ENCODE measurements at regions not wholly inside any gene's neighbourhood (a gene's known extent, or its start where the extent isn't known, plus 50 kb on each side); places are given as distances from the start of the nearest gene placed in this dataset.

DNA sequence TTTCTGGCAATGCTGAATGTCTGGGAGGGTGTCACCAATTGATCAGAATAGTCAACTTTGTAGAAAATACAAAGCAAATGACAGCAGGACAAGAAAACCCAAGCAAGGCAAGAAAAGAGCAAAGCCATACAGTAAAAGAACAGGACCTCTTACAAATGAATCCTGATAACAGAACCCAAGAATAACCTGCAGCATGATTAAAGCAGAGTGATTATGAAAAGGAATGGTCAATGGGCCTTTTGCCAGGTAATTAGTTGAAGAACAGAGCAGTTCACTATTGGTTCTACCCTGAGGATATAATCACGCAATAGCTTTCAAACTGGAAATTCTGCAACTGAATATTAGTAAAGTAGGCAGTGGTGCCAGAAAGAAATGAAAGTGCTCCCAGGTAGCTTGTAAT, 319.8 kb downstream of the FRK start:
- H3K4me3 Mint-ChIP-seq = no peak overlapping the region
- peak overlapping the region; percentile 51 for H3K27ac Mint-ChIP-seq
- TF ChIP-seq, protein P1, sequence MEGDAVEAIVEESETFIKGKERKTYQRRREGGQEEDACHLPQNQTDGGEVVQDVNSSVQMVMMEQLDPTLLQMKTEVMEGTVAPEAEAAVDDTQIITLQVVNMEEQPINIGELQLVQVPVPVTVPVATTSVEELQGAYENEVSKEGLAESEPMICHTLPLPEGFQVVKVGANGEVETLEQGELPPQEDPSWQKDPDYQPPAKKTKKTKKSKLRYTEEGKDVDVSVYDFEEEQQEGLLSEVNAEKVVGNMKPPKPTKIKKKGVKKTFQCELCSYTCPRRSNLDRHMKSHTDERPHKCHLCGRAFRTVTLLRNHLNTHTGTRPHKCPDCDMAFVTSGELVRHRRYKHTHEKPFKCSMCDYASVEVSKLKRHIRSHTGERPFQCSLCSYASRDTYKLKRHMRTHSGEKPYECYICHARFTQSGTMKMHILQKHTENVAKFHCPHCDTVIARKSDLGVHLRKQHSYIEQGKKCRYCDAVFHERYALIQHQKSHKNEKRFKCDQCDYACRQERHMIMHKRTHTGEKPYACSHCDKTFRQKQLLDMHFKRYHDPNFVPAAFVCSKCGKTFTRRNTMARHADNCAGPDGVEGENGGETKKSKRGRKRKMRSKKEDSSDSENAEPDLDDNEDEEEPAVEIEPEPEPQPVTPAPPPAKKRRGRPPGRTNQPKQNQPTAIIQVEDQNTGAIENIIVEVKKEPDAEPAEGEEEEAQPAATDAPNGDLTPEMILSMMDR (IDR thresholded peaks at IDR 0.05; ENCODE audit: unreplicated experiment) = no peak
- peaks cover 29% of the 10 kb centered on the region for H3K9me3 Mint-ChIP-seq
- no peaks in the 10 kb centered on the region for H3K27me3 Mint-ChIP-seq (ENCODE audit: low read depth)
- H3K36me3 Mint-ChIP-seq = no peaks in the 10 kb centered on the region
- H3K4me1 Mint-ChIP-seq = peaks cover 9% of the 10 kb centered on the region
- no peak for DNase-seq (ENCODE audit: low spot score in 2 of 2, unreplicated experiment in 2 of 2)

DNA sequence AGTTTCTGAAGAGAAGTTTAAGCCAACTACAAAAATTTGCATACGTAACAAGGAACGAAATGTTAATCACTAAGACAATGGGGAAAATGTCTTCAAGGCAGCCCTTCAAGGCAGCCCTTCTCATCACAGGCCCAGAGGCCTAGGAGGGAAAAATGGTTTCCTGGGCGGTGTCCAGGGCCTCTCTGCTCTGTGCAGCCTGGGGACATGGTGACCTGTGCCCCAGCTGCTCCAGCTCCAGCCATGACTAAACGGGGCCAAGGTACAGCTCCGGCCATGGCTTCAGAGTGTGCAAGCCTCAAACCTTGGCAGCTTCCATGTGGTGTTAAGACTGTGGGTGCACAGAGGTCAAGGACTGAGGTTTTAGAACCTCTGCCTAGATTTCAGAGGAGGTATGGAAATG, 325.1 kb downstream of the FRK start:
- H3K9me3 Mint-ChIP-seq = peaks cover 29% of the 10 kb centered on the region

DNA sequence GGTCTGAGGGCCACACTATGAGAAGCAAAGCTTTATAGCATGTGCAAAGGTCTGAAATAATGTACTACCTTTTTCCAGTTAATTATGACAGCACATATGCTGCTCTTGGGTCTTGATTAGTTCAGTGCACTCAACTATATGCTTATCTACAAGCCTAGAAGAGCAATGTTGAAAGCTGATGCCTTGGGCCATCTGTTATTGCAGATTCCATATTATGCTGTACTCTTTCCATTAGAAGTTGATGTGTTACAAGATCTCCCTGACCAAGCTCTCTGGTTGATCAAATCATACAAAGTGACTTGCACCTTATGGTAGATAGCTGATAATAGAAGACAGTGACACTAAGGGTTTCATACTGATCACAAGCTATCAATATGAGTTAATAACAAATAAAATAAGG, 327.3 kb downstream of the FRK start:
- no peak for DNase-seq (ENCODE audit: low spot score in 2 of 2, unreplicated experiment in 2 of 2)
- Mint-ChIP-seq H3K27me3 (ENCODE audit: low read depth) (no peaks in the 10 kb centered on the region), H3K27ac (no peak overlapping the region), H3K36me3 (peaks cover 2% of the 10 kb centered on the region), H3K4me1 (no peaks in the 10 kb centered on the region), H3K4me3 (no peak overlapping the region), H3K9me3 (peaks cover 29% of the 10 kb centered on the region)
- TF ChIP-seq, protein P1 (IDR thresholded peaks at IDR 0.05; ENCODE audit: unreplicated experiment) = no peak

More for the DNA sequence above, 325.1 kb downstream of the FRK start:
- H3K4me3 Mint-ChIP-seq = no peak overlapping the region
- peaks cover 2% of the 10 kb centered on the region for H3K36me3 Mint-ChIP-seq
- TF ChIP-seq, protein P1 (IDR thresholded peaks at IDR 0.05; ENCODE audit: unreplicated experiment) = no peak
- H3K27me3 Mint-ChIP-seq (ENCODE audit: low read depth) = no peaks in the 10 kb centered on the region
- DNase-seq (ENCODE audit: low spot score in 2 of 2, unreplicated experiment in 2 of 2) = no peak
- peaks cover 2% of the 10 kb centered on the region for H3K4me1 Mint-ChIP-seq
- H3K27ac Mint-ChIP-seq = no peak overlapping the region

DNA sequence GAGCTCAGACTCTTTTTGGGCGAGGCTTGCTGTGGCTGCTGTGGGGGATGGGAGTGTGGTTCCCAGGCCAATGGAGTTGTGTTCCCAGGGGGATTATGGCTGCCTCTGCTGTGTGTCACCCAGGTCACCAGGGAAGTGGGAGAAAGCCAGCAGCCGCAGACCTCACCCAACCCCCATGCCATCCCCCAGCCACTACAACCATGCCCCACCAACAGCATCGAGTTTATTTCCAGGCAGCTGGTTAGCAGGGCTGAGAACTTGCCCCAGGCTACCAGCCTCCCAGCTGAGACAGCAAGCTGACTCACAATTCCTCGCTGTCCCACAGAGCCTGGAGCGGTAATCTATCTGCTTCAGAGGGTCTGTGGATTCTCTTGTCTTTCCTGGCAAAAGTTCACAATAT, 331.7 kb downstream of the FRK start:
- Mint-ChIP-seq H3K9me3 (peaks cover 18% of the 10 kb centered on the region), H3K4me3 (no peak overlapping the region), H3K27ac (no peak overlapping the region), H3K27me3 (ENCODE audit: low read depth) (peaks cover 3% of the 10 kb centered on the region), H3K36me3 (no peaks in the 10 kb centered on the region), H3K4me1 (no peaks in the 10 kb centered on the region)
- no peak for DNase-seq (ENCODE audit: low spot score in 2 of 2, unreplicated experiment in 2 of 2)
- TF ChIP-seq, protein P1 (IDR thresholded peaks at IDR 0.05; ENCODE audit: unreplicated experiment) = no peak

DNA sequence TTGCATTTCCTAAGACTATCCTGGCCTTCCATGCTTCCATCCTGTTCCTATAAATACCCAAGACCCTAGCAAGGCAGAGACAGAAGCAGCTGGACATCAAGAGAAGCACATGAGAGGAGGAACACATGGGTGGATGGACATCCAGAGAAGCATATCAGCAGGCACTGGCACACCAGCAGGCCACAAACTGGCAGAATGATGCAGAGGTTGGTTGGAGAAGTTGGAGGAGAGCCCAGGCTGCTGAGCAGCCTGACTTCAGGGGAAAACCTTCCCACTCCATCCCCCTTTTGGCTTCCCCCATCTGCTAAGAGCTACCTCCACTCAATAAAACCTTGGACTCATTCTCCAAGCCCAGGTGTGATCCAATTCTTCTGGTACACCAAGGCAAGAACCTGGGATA, 332.5 kb downstream of the FRK start:
- Mint-ChIP-seq H3K27me3 (ENCODE audit: low read depth) (peaks cover 9% of the 10 kb centered on the region), H3K36me3 (no peaks in the 10 kb centered on the region), H3K4me3 (no peak overlapping the region), H3K27ac (no peak overlapping the region), H3K4me1 (no peaks in the 10 kb centered on the region), H3K9me3 (peaks cover 25% of the 10 kb centered on the region)
- no peak for DNase-seq (ENCODE audit: low spot score in 2 of 2, unreplicated experiment in 2 of 2)
- TF ChIP-seq, protein P1 (IDR thresholded peaks at IDR 0.05; ENCODE audit: unreplicated experiment) = no peak

DNA sequence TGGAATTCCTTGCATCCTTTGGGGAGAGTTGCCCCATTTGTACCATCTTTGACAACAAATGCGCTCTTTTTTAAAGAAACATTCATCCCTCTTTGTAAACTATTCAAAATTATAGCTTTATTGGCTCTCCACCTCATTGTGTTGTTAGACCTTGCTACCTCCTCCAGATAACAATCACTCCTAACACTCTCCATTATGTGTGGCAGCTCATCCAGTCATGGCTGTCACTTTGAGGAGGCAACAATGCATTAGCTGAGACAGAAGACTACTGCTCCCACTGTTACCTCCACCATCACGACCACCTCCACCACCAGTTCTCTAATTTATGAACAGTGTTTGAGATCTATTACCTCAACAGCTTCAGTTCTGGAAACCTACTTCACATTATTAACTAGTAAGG, 339.1 kb downstream of the FRK start:
- Mint-ChIP-seq H3K27ac (no peak overlapping the region), H3K9me3 (peaks cover 16% of the 10 kb centered on the region), H3K36me3 (no peaks in the 10 kb centered on the region), H3K4me3 (no peak overlapping the region), H3K4me1 (no peaks in the 10 kb centered on the region), H3K27me3 (ENCODE audit: low read depth) (peaks cover 9% of the 10 kb centered on the region)
- TF ChIP-seq, protein P1 (IDR thresholded peaks at IDR 0.05; ENCODE audit: unreplicated experiment) = no peak
- DNase-seq (ENCODE audit: low spot score in 2 of 2, unreplicated experiment in 2 of 2) = no peak

Data from mesothelial cell of epicardium (in vitro differentiated cells).